Mesendoderm (in vitro differentiated cells): ENCODE measurements at regions not wholly inside any gene's neighbourhood (a gene's known extent, or its start where the extent isn't known, plus 50 kb on each side); places are given as distances from the start of the nearest gene placed in this dataset.

ENCODE experiments used
- DNase-seq: peaks from one replicate; pipeline ENCODE4 v3.0.0; 2013
- H2AK5ac ChIP-seq: 2 replicates; pipeline ENCODE4 v1.6.1; 2013; ENCODE audit warnings: low read length, inconsistent platforms
- H2BK120ac ChIP-seq: 2 replicates; pipeline ENCODE4 v1.6.1; 2013; ENCODE audit warnings: low read depth, mild to moderate bottlenecking, low read length, moderate library complexity, mixed read lengths
- H2BK15ac ChIP-seq: replicated peaks from 2 replicates; pipeline ENCODE4 v1.6.1; 2013; ENCODE audit warnings: low read depth, mild to moderate bottlenecking, moderate library complexity
- H2BK5ac ChIP-seq: 2 replicates; pipeline ENCODE4 v1.6.1; 2013; ENCODE audit warnings: low read length, inconsistent platforms
- H3K18ac ChIP-seq: 2 replicates; pipeline ENCODE4 v1.6.1; 2013; ENCODE audit warnings: mild to moderate bottlenecking, low read length, mixed read lengths
- H3K23ac ChIP-seq: one replicate; pipeline ENCODE4 v1.6.1; 2013; ENCODE audit warnings: low read length
- H3K27ac ChIP-seq: 2 replicates; pipeline ENCODE4 v1.5.1; 2013; ENCODE audit warnings: low read depth, mild to moderate bottlenecking, inconsistent platforms, low read length, moderate library complexity
- H3K27me3 ChIP-seq: 2 replicates; pipeline ENCODE4 v1.6.1; 2013; ENCODE audit warnings: low read length, control low read depth, mild to moderate bottlenecking, inconsistent platforms; ENCODE audit not compliant: insufficient read depth, poor library complexity
- H3K36me3 ChIP-seq: 2 replicates; pipeline ENCODE4 v1.6.1; 2013; ENCODE audit warnings: low read length, inconsistent platforms; ENCODE audit not compliant: control insufficient read depth, insufficient read depth
- H3K4ac ChIP-seq: one replicate; pipeline ENCODE4 v1.6.1; 2013; ENCODE audit warnings: low read depth, mild to moderate bottlenecking, low read length, moderate library complexity
- H3K4me1 ChIP-seq: 2 replicates; pipeline ENCODE4 v1.6.1; 2013; ENCODE audit warnings: low read depth, low read length, inconsistent platforms; ENCODE audit not compliant: control insufficient read depth
- H3K4me2 ChIP-seq: 2 replicates; pipeline ENCODE4 v1.6.1; 2013; ENCODE audit warnings: low read length
- H3K4me3 ChIP-seq: 2 replicates; pipeline ENCODE4 v1.5.1; 2013; ENCODE audit warnings: mild to moderate bottlenecking, low read length
- H3K56ac ChIP-seq: one replicate; pipeline ENCODE4 v1.6.1; 2013; ENCODE audit warnings: low read length
- H3K79me1 ChIP-seq: 2 replicates; pipeline ENCODE4 v1.6.1; 2013; ENCODE audit warnings: low read length, inconsistent platforms
- H3K79me2 ChIP-seq: 2 replicates; pipeline ENCODE4 v1.6.1; 2013; ENCODE audit warnings: mild to moderate bottlenecking, low read length; ENCODE audit not compliant: control insufficient read depth, insufficient read depth
- H3K9ac ChIP-seq: 2 replicates; pipeline ENCODE4 v1.6.1; 2013; ENCODE audit warnings: low read length, inconsistent platforms
- H4K5ac ChIP-seq: one replicate; pipeline ENCODE4 v1.6.1; 2013; ENCODE audit warnings: low read length
- H4K8ac ChIP-seq: one replicate; pipeline ENCODE4 v1.6.1; 2013; ENCODE audit warnings: low read depth, mild to moderate bottlenecking, control low read depth, low read length, moderate library complexity
- WGBS: extraction: QIAGEN DNeasy Blood & Tissue Kit; methylation state at CpG from one replicate; pipeline ENCODE4 v1.1.7; 2013; ENCODE audit warnings: low lambda C conversion rate, missing lambda C conversion rate; ENCODE audit not compliant: insufficient coverage; ENCODE audit errors: extremely low coverage; 5-methylcytosine and 5-hydroxymethylcytosine counted together

DNA sequence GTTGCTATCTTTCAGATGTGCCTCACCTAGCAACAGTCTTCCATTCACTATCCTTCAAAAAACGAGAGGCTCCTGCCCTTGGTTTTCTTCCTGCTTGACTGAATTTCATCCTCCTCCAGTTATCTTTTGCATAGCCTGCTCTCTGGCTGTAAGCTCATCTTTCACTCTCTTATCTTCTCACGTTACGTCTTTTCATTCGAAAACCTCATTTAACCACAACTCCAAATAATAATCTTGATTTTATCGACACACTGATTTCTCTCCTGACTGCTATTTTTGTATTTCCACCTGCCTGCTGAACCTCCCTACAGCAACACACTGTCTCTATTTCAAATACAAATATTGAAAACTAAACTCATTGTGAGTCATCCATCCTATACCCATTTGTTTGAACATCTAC lies 230.7 kb upstream of the TMC3 start:
- Histone ChIP-seq H2BK5ac (no peak overlapping the region), H3K18ac (no peak overlapping the region), H3K4me3 (no peak overlapping the region), H3K4me1 (no peaks in the 10 kb centered on the region), H3K4ac (no peak overlapping the region), H3K23ac (no peak overlapping the region), H3K27ac (no peak overlapping the region), H3K36me3 (no peaks in the 10 kb centered on the region), H2BK120ac (no peak overlapping the region), H3K79me2 (no peaks in the 10 kb centered on the region), H3K4me2 (no peak overlapping the region), H3K79me1 (no peaks in the 10 kb centered on the region), H3K9ac (no peak overlapping the region), H4K8ac (no peak overlapping the region), H2AK5ac (no peak overlapping the region), H4K5ac (no peak overlapping the region), H3K27me3 (no peaks in the 10 kb centered on the region), H3K56ac (no peak overlapping the region), H2BK15ac (no peak overlapping the region)
- DNase-seq = no peak
- WGBS = 100% methylated on average over 4 of the region's 5 CpGs

DNA sequence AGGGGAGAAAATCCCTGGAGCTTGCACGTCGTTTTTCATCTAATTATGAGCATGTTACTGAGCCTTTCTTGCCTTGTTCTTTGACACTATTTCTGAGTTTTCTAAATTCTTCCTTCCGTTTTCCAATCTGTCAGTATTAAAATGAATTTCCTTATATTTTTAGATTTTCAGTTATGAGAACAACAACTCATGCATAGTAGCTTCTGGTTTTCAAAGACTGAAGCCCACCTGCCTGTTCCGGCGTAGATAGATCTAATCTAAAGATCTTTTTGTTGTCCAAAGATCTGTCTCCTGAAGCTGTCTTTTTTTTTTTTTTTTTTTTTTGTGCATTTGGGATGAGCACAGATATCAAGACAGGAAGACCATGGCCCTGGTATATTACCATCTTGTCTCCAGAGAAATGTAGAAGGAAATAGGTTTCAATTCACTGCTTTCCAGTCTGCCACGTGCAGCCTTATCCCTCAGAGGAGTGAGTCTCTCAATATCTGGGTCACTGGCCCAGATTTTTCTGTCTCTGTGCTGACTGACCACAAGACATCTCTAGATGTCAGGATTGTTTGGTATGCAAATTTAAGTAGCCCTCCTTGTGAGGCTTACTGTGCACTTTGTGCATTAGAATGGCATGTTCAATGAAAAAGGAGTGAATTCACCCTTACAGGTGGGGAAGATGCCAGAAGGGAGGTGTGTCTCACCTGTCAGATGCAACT lies 222.3 kb upstream of the TMC3 start:
- Histone ChIP-seq H3K18ac (no peak overlapping the region), H2BK5ac (no peak overlapping the region), H3K56ac (no peak overlapping the region), H3K4ac (no peak overlapping the region), H4K8ac (no peak overlapping the region), H3K79me2 (no peaks in the 10 kb centered on the region), H3K4me1 (no peaks in the 10 kb centered on the region), H3K79me1 (no peaks in the 10 kb centered on the region), H2BK120ac (no peak overlapping the region), H3K27me3 (no peaks in the 10 kb centered on the region), H3K27ac (no peak overlapping the region), H2BK15ac (no peak overlapping the region), H3K4me2 (no peak overlapping the region), H3K23ac (no peak overlapping the region), H3K4me3 (no peak overlapping the region), H4K5ac (no peak overlapping the region), H3K36me3 (no peaks in the 10 kb centered on the region), H3K9ac (no peak overlapping the region), H2AK5ac (no peak overlapping the region)
- DNase-seq = no peak
- whole genome bisulfite sequencing = no CpG with 5 or more reads among the region's 6 CpGs

DNA sequence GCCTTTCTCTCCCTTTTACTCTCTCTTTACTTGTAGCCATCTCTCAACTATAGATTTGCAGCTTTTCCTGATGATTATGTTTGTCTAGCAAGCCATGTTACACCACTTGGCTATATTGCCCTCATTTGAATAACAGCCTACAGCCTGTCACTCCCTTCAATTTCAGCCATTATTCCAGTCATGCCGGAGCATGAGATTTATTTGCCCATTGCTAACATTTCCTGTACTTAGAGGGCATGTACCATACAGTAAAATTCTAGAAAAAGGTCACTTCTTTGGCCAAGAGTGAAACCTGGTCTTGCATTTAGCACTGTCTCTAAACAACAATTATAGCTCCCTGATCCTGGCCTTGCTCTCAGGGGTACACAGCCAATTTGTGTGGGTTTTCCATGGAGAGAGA lies 221.7 kb upstream of the TMC3 start:
- H4K5ac ChIP-seq = no peak overlapping the region
- no peaks in the 10 kb centered on the region for H3K27me3 ChIP-seq
- no peak overlapping the region for H3K56ac ChIP-seq
- H2AK5ac ChIP-seq = no peak overlapping the region
- H3K4me3 ChIP-seq = no peak overlapping the region
- no peaks in the 10 kb centered on the region for H3K36me3 ChIP-seq
- H3K4me2 ChIP-seq = no peak overlapping the region
- WGBS = no CpG with 5 or more reads among the region's 1 CpG
- H3K9ac ChIP-seq = no peak overlapping the region
- no peak overlapping the region for H3K4ac ChIP-seq
- no peaks in the 10 kb centered on the region for H3K4me1 ChIP-seq
- no peaks in the 10 kb centered on the region for H3K79me1 ChIP-seq
- H3K18ac ChIP-seq = no peak overlapping the region
- no peak overlapping the region for H2BK15ac ChIP-seq
- H4K8ac ChIP-seq = no peak overlapping the region
- H2BK5ac ChIP-seq = no peak overlapping the region
- DNase-seq = no peak
- no peak overlapping the region for H2BK120ac ChIP-seq
- no peak overlapping the region for H3K23ac ChIP-seq
- H3K27ac ChIP-seq = no peak overlapping the region
- H3K79me2 ChIP-seq = no peaks in the 10 kb centered on the region

DNA sequence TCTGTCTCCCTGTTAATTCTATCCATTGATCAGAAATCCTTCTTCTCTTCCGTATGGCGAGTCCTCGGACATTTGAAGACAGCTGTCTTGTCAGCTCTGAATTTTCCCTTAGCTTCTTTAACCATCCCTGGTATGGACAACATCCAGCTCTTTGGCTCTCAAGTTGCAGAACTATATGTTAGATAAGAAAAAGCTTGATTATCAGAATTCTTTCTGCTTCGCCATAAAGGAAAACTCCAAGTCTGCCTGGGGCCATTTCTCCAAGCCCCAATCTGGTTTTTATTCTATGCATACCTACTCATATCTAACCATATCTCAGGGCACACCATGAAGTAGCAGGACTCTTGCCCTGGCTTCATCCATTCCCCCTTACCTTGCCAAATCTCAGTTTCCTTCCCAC lies 215.7 kb upstream of the TMC3 start:
- Histone ChIP-seq H3K18ac (no peak overlapping the region), H4K8ac (no peak overlapping the region), H3K4me1 (no peaks in the 10 kb centered on the region), H3K27me3 (no peaks in the 10 kb centered on the region), H2BK5ac (no peak overlapping the region), H3K9ac (no peak overlapping the region), H4K5ac (no peak overlapping the region), H3K4me3 (no peak overlapping the region), H2AK5ac (no peak overlapping the region), H2BK15ac (no peak overlapping the region), H3K27ac (no peak overlapping the region), H3K79me1 (no peaks in the 10 kb centered on the region), H2BK120ac (no peak overlapping the region), H3K79me2 (no peaks in the 10 kb centered on the region), H3K23ac (no peak overlapping the region), H3K4ac (no peak overlapping the region), H3K4me2 (no peak overlapping the region), H3K56ac (no peak overlapping the region), H3K36me3 (no peaks in the 10 kb centered on the region)
- whole genome bisulfite sequencing = no CpG with 5 or more reads among the region's 4 CpGs
- no peak for DNase-seq

- H2BK15ac ChIP-seq = no peak overlapping the region
- H3K4me2 ChIP-seq = no peak overlapping the region
- no peak overlapping the region for H3K18ac ChIP-seq
- no peak overlapping the region for H3K56ac ChIP-seq
- no peak overlapping the region for H3K4ac ChIP-seq
- H3K23ac ChIP-seq = no peak overlapping the region
- H3K27me3 ChIP-seq = no peaks in the 10 kb centered on the region
- H2BK120ac ChIP-seq = no peak overlapping the region
- H3K36me3 ChIP-seq = no peaks in the 10 kb centered on the region
- no peak overlapping the region for H4K8ac ChIP-seq
- no peak overlapping the region for H4K5ac ChIP-seq
- H2BK5ac ChIP-seq = no peak overlapping the region
- peak; percentile 83 for DNase-seq
- no peak overlapping the region for H2AK5ac ChIP-seq
- no peaks in the 10 kb centered on the region for H3K4me1 ChIP-seq
- no peaks in the 10 kb centered on the region for H3K79me2 ChIP-seq
- no peaks in the 10 kb centered on the region for H3K79me1 ChIP-seq
- H3K4me3 ChIP-seq = no peak overlapping the region
- WGBS = no CpG with 5 or more reads among the region's 7 CpGs
- no peak overlapping the region for H3K27ac ChIP-seq
- H3K9ac ChIP-seq = no peak overlapping the region
These were observed 201.6 kb upstream of the TMC3 start for GRCh38 chr15:81575436-81576123.
